ENCODE measurements at regions not wholly inside any gene's neighbourhood (a gene's known extent, or its start where the extent isn't known, plus 50 kb on each side); places are given as distances from the start of the nearest gene placed in this dataset.

DNA sequence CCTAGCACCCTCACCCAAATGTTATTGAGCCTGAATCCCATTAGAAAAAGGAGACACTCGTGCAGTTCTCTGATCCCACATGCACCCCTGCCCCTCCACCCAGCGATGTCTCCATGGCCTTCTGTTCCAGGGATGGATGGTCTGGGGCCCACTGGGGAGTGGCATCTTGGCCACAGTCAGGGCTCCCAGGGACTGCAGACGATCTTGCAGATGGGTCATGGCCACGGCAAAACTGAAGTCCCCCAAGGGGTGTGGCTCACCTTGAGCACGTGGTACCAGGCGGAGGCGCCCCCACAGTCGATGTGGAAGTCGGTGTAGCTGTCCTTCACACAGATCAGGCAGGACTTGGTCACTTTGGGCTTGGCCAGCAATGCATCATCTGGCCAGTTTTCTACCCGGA, 130.7 kb downstream of the TUBA3C start:
- TF ChIP-seq, protein P1, sequence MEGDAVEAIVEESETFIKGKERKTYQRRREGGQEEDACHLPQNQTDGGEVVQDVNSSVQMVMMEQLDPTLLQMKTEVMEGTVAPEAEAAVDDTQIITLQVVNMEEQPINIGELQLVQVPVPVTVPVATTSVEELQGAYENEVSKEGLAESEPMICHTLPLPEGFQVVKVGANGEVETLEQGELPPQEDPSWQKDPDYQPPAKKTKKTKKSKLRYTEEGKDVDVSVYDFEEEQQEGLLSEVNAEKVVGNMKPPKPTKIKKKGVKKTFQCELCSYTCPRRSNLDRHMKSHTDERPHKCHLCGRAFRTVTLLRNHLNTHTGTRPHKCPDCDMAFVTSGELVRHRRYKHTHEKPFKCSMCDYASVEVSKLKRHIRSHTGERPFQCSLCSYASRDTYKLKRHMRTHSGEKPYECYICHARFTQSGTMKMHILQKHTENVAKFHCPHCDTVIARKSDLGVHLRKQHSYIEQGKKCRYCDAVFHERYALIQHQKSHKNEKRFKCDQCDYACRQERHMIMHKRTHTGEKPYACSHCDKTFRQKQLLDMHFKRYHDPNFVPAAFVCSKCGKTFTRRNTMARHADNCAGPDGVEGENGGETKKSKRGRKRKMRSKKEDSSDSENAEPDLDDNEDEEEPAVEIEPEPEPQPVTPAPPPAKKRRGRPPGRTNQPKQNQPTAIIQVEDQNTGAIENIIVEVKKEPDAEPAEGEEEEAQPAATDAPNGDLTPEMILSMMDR (IDR thresholded peaks at IDR 0.05; ENCODE audit: insufficient read depth, low read length), result no peak
- TF ChIP-seq, protein P2, sequence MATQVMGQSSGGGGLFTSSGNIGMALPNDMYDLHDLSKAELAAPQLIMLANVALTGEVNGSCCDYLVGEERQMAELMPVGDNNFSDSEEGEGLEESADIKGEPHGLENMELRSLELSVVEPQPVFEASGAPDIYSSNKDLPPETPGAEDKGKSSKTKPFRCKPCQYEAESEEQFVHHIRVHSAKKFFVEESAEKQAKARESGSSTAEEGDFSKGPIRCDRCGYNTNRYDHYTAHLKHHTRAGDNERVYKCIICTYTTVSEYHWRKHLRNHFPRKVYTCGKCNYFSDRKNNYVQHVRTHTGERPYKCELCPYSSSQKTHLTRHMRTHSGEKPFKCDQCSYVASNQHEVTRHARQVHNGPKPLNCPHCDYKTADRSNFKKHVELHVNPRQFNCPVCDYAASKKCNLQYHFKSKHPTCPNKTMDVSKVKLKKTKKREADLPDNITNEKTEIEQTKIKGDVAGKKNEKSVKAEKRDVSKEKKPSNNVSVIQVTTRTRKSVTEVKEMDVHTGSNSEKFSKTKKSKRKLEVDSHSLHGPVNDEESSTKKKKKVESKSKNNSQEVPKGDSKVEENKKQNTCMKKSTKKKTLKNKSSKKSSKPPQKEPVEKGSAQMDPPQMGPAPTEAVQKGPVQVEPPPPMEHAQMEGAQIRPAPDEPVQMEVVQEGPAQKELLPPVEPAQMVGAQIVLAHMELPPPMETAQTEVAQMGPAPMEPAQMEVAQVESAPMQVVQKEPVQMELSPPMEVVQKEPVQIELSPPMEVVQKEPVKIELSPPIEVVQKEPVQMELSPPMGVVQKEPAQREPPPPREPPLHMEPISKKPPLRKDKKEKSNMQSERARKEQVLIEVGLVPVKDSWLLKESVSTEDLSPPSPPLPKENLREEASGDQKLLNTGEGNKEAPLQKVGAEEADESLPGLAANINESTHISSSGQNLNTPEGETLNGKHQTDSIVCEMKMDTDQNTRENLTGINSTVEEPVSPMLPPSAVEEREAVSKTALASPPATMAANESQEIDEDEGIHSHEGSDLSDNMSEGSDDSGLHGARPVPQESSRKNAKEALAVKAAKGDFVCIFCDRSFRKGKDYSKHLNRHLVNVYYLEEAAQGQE (IDR thresholded peaks at IDR 0.05; ENCODE audit: insufficient replicate concordance, low read depth), result no peak
- TF ChIP-seq POLR2AphosphoS5 (IDR thresholded peaks at IDR 0.05; ENCODE audit: low read depth) (no peak), GABPA (IDR thresholded peaks at IDR 0.05; ENCODE audit: low read depth) (no peak), SPI1 (IDR thresholded peaks at IDR 0.05; ENCODE audit: borderline replicate concordance, low read depth) (no peak)
